ENCODE measurements at regions not wholly inside any gene's neighbourhood (a gene's known extent, or its start where the extent isn't known, plus 50 kb on each side); places are given as distances from the start of the nearest gene placed in this dataset.

GRCh38 chr4:163651761-163652160 lies 157.3 kb downstream of the TMA16 start:
- no peak overlapping the region for H3K27ac ChIP-seq
- no peaks in the 10 kb centered on the region for H3K4me1 ChIP-seq
- H3K9me3 ChIP-seq = no peaks in the 10 kb centered on the region
- no peaks in the 10 kb centered on the region for H3K36me3 ChIP-seq (ENCODE audit: low read depth, missing control alignments)
- H3K27me3 ChIP-seq = no peaks in the 10 kb centered on the region
- intact Hi-C loops (cut with DNase I; ENCODE audit: low total_unique reads) = no loop called here
- no peak overlapping the region for H3K4me3 ChIP-seq
- no peak for TF ChIP-seq POLR2A (IDR thresholded peaks at IDR 0.05)
- no peak for TF ChIP-seq CTCF (IDR thresholded peaks at IDR 0.05)
- no peak for DNase-seq
- 55 to 68% methylated on average over 1 of the region's 1 CpG for WGBS, 2 donors

GRCh38 chr4:163654621-163655020 lies 160.1 kb downstream of the TMA16 start:
- H3K9me3 ChIP-seq = no peaks in the 10 kb centered on the region
- TF ChIP-seq CTCF (IDR thresholded peaks at IDR 0.05) (no peak), POLR2A (IDR thresholded peaks at IDR 0.05) (no peak)
- H3K27me3 ChIP-seq = no peaks in the 10 kb centered on the region
- 79% methylated on average over 2 of the region's 2 CpGs for WGBS, 2 donors
- H3K4me1 ChIP-seq = no peaks in the 10 kb centered on the region
- no peak overlapping the region for H3K4me3 ChIP-seq
- H3K27ac ChIP-seq = no peak overlapping the region
- intact Hi-C loops (cut with DNase I; ENCODE audit: low total_unique reads) = no loop called here
- no peaks in the 10 kb centered on the region for H3K36me3 ChIP-seq (ENCODE audit: low read depth, missing control alignments)
- DNase-seq = no peak

GRCh38 chr4:163660636-163661035 lies 166.1 kb downstream of the TMA16 start:
- TF ChIP-seq POLR2A (IDR thresholded peaks at IDR 0.05) (no peak), CTCF (IDR thresholded peaks at IDR 0.05) (no peak)
- Histone ChIP-seq H3K27me3 (no peaks in the 10 kb centered on the region), H3K27ac (no peak overlapping the region), H3K4me3 (no peak overlapping the region), H3K4me1 (no peaks in the 10 kb centered on the region), H3K9me3 (no peaks in the 10 kb centered on the region), H3K36me3 (ENCODE audit: low read depth, missing control alignments) (no peaks in the 10 kb centered on the region)
- no peak for DNase-seq
- 90 to 96% methylated on average over 1 of the region's 1 CpG for WGBS, 2 donors
- intact Hi-C loops (cut with DNase I; ENCODE audit: low total_unique reads) = no loop called here

GRCh38 chr4:163662768-163663167 lies 168.3 kb downstream of the TMA16 start:
- TF ChIP-seq POLR2A (IDR thresholded peaks at IDR 0.05) (no peak), CTCF (IDR thresholded peaks at IDR 0.05) (no peak)

GRCh38 chr4:163663454-163664225 lies 169.2 kb downstream of the TMA16 start:
- H3K4me3 ChIP-seq = no peak overlapping the region
- H3K27ac ChIP-seq = no peak overlapping the region
- WGBS, 2 donors = 76 to 85% methylated on average over 5 of the region's 5 CpGs

More at GRCh38 chr4:163662768-163663167, 168.3 kb downstream of the TMA16 start:
- Histone ChIP-seq H3K4me3 (no peak overlapping the region), H3K4me1 (no peaks in the 10 kb centered on the region), H3K36me3 (ENCODE audit: low read depth, missing control alignments) (no peaks in the 10 kb centered on the region), H3K27me3 (no peaks in the 10 kb centered on the region), H3K27ac (no peak overlapping the region), H3K9me3 (no peaks in the 10 kb centered on the region)
- intact Hi-C loops (cut with DNase I; ENCODE audit: low total_unique reads) = no loop called here
- WGBS, 2 donors = 39 to 63% methylated on average over 6 of the region's 6 CpGs
- no peak for DNase-seq

More at GRCh38 chr4:163663454-163664225, 169.2 kb downstream of the TMA16 start:
- Histone ChIP-seq H3K4me1 (no peaks in the 10 kb centered on the region), H3K27me3 (no peaks in the 10 kb centered on the region), H3K36me3 (ENCODE audit: low read depth, missing control alignments) (no peaks in the 10 kb centered on the region), H3K9me3 (no peaks in the 10 kb centered on the region)
- no peak for DNase-seq
- TF ChIP-seq POLR2A (IDR thresholded peaks at IDR 0.05) (no peak), CTCF (IDR thresholded peaks at IDR 0.05) (no peak)
- intact Hi-C loops (cut with DNase I; ENCODE audit: low total_unique reads) = no loop called here
